Hepatocyte (in vitro differentiated cells): ENCODE measurements at regions not wholly inside any gene's neighbourhood (a gene's known extent, or its start where the extent isn't known, plus 50 kb on each side); places are given as distances from the start of the nearest gene placed in this dataset.

ENCODE experiments used
- EZH2 ChIP-seq: fragments of 200-600 bp; sonication (generic); IDR thresholded peaks from 2 replicates; pipeline ENCODE4 v1.6.1; 2016; ENCODE audit warnings: antibody characterized with exemption, mild to moderate bottlenecking, borderline replicate concordance
- EZH2phosphoT487 ChIP-seq: fragments of 200-600 bp; sonication (generic); IDR thresholded peaks from one replicate; pipeline ENCODE4 v1.6.1; 2018; ENCODE audit warnings: antibody characterized with exemption, mild to moderate bottlenecking, low read depth, moderate library complexity; ENCODE audit not compliant: unreplicated experiment, severe bottlenecking
- TF ChIP-seq, protein P1 (sequence below): fragments of 200-600 bp; sonication (generic); IDR thresholded peaks from 2 replicates; pipeline ENCODE4 v1.5.1; 2016; ENCODE audit warnings: antibody characterized with exemption, mild to moderate bottlenecking; ENCODE audit not compliant: poor library complexity

DNA sequence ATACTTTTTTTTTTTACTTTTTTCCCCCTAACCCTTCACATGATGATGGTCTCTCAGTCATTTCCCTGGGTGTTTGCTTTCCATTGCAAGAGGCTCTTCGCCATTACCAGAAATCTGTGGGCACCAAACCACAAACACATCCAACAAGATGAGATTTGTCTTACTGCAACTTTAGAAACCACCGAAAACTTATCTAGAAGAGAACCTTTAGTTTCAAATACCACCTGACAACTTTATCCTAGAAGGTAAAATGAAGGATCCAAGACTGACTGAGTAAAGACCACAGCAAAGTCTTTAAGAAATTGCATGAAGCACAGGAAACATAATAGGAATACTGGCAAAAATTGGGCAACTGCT is 363.3 kb upstream of the MBL2 start:
- TF ChIP-seq, protein P1, sequence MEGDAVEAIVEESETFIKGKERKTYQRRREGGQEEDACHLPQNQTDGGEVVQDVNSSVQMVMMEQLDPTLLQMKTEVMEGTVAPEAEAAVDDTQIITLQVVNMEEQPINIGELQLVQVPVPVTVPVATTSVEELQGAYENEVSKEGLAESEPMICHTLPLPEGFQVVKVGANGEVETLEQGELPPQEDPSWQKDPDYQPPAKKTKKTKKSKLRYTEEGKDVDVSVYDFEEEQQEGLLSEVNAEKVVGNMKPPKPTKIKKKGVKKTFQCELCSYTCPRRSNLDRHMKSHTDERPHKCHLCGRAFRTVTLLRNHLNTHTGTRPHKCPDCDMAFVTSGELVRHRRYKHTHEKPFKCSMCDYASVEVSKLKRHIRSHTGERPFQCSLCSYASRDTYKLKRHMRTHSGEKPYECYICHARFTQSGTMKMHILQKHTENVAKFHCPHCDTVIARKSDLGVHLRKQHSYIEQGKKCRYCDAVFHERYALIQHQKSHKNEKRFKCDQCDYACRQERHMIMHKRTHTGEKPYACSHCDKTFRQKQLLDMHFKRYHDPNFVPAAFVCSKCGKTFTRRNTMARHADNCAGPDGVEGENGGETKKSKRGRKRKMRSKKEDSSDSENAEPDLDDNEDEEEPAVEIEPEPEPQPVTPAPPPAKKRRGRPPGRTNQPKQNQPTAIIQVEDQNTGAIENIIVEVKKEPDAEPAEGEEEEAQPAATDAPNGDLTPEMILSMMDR: no peak
- TF ChIP-seq EZH2phosphoT487: no peak
- no peak for TF ChIP-seq EZH2
